CD4-positive, alpha-beta T cell treated with Interleukin-6 for 4 hours (primary cell): ENCODE measurements at regions not wholly inside any gene's neighbourhood (a gene's known extent, or its start where the extent isn't known, plus 50 kb on each side); places are given as distances from the start of the nearest gene placed in this dataset.

Experiments
- DNase-seq: peaks from one replicate; pipeline ENCODE4 v3.0.0-alpha.2; 2020; ENCODE audit warnings: mixed read lengths

- no peak for DNase-seq
Observed at GRCh38 chr3:103923907-103924306, 1442.8 kb upstream of the ALCAM start.

- no peak for DNase-seq
Observed at GRCh38 chr3:103924544-103924943, 1442.2 kb upstream of the ALCAM start.

GRCh38 chr3:103926936-103927335, 1439.8 kb upstream of the ALCAM start:
- DNase-seq = no peak

- DNase-seq = no peak
Observed at GRCh38 chr3:103927896-103928295, 1438.8 kb upstream of the ALCAM start.

GRCh38 chr3:103937094-103937493, 1429.6 kb upstream of the ALCAM start:
- no peak for DNase-seq

GRCh38 chr3:103947062-103947461, 1419.6 kb upstream of the ALCAM start:
- DNase-seq = no peak

- DNase-seq = no peak
Observed at GRCh38 chr3:103949693-103950092, 1417.0 kb upstream of the ALCAM start.

- no peak for DNase-seq
Observed at GRCh38 chr3:103950676-103951075, 1416.0 kb upstream of the ALCAM start.

- DNase-seq = no peak
Observed at GRCh38 chr3:103953796-103954195, 1412.9 kb upstream of the ALCAM start.

GRCh38 chr3:103960819-103961218, 1405.9 kb upstream of the ALCAM start:
- DNase-seq = no peak

GRCh38 chr3:103963599-103963998, 1403.1 kb upstream of the ALCAM start:
- no peak for DNase-seq

- no peak for DNase-seq
Observed at GRCh38 chr3:103965764-103966163, 1400.9 kb upstream of the ALCAM start.

- no peak for DNase-seq
Observed at GRCh38 chr3:103966749-103967148, 1400.0 kb upstream of the ALCAM start.

- DNase-seq = no peak
Observed at GRCh38 chr3:103968131-103968530, 1398.6 kb upstream of the ALCAM start.

GRCh38 chr3:103968751-103969150, 1398.0 kb upstream of the ALCAM start:
- no peak for DNase-seq

- DNase-seq = no peak
Observed at GRCh38 chr3:103976931-103977339, 1389.8 kb upstream of the ALCAM start.

- no peak for DNase-seq
Observed at GRCh38 chr3:103977417-103977816, 1389.3 kb upstream of the ALCAM start.

GRCh38 chr3:103991461-103992115, 1375.1 kb upstream of the ALCAM start:
- DNase-seq = no peak

- DNase-seq = no peak
Observed at GRCh38 chr3:103992469-103992868, 1374.2 kb upstream of the ALCAM start.

GRCh38 chr3:104004956-104005355, 1361.8 kb upstream of the ALCAM start:
- no peak for DNase-seq

GRCh38 chr3:104005815-104006214, 1360.9 kb upstream of the ALCAM start:
- no peak for DNase-seq

- DNase-seq = no peak
Observed at GRCh38 chr3:104018541-104018940, 1348.2 kb upstream of the ALCAM start.

- no peak for DNase-seq
Observed at GRCh38 chr3:104031598-104031997, 1335.1 kb upstream of the ALCAM start.

GRCh38 chr3:104032283-104032682, 1334.4 kb upstream of the ALCAM start:
- DNase-seq = no peak

GRCh38 chr3:104040896-104041295, 1325.8 kb upstream of the ALCAM start:
- no peak for DNase-seq
